ENCODE measurements at regions not wholly inside any gene's neighbourhood (a gene's known extent, or its start where the extent isn't known, plus 50 kb on each side); places are given as distances from the start of the nearest gene placed in this dataset.

DNA sequence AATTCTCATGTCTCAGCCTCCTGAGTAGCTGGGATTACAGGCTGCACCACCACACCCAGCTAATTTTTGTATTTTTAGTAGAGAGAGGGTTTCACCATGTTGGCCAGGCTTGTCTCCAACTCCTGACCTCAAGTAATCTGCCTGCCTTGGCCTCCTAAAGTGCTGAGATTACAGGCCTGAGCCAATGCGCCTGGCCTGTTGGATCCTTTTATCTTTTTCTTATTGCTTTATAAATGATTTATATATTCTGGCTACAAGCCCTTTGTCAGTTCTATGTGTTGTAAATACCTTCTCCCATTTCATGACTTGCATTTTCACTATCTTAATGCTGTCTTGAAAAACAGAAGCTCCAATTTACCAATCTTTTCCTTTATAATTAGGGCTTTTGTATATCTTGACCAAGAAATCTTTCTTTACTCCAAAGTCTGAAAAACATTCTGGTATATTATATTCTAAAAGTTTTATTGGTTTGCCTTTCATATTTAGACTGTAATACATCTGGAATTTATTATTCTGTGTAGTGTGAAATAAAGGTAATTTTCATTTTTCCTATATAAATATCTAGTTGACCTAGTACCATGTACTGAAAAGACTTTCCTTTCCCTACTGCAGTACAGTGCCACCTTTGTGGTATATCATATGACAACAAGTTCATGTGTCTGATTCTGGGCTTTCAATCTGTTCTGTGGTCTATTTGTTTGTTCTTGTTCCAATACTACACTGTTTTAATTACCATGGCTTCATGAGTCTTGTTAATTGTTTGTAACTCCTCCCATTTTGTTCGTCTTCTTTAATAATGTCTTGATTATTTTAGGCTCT lies 52.9 kb upstream of the RNU6-1 start:
- no peak for TF ChIP-seq GATA1 (IDR thresholded peaks at IDR 0.05; ENCODE audit: low read depth, low read length)
- no peak for TF ChIP-seq POLR2A (IDR thresholded peaks at IDR 0.05; ENCODE audit: low read length)
- no peak for DNase-seq

DNA sequence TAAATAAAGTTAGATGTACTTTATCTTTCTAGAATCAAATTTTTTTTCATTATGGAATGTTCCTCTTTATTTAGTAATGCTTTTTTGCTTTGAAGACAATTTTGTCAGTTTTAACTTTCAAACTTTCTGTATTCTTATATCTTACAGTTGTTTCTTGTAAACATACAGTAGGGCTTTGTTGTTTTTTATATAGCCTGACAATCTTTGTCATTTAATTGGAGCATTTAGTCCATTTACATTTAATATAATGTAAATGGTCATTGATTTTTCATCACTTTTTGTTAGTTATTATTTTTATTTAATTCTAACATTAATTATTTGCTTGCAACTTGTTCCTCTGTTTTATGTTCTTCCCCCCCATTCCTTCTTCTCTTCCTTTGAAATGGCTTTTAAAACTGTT lies 55.4 kb upstream of the RNU6-1 start:
- TF ChIP-seq POLR2A (IDR thresholded peaks at IDR 0.05; ENCODE audit: low read length), result no peak
- DNase-seq, result no peak

DNA sequence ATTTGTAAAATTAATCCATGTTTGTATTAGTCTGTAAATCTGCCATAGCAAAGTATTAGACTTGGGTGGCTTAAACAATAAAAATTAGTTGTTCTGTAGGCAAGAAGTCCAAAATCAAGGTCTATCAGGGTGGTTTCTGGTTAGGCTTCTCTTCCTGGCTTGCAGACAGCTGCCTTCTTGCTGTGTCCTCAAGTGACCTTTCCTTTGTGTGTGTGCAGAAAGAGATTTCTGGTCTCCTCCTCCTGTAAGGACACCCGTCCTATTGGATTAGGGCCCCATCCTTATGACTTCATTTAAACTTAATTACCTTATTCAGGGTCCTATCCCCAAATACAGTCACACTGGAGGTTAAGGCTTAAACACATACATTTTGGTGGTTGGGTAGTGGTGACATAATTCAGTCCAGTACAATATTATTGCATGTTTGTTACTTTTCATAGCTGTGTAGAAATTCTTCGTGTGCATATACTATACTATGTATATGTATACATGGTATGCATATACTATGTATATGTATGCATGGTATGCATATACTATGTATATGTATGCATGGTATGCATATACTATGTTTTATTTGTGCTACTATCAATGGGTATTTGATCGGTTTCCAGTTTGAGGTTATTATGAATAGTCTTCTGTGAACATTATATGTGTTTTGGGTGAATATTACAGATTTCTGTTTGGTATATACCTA lies 57.9 kb upstream of the RNU6-1 start:
- no peak for DNase-seq
- TF ChIP-seq POLR2A (IDR thresholded peaks at IDR 0.05; ENCODE audit: low read length) (no peak), GATA1 (IDR thresholded peaks at IDR 0.05; ENCODE audit: low read depth, low read length) (no peak)

DNA sequence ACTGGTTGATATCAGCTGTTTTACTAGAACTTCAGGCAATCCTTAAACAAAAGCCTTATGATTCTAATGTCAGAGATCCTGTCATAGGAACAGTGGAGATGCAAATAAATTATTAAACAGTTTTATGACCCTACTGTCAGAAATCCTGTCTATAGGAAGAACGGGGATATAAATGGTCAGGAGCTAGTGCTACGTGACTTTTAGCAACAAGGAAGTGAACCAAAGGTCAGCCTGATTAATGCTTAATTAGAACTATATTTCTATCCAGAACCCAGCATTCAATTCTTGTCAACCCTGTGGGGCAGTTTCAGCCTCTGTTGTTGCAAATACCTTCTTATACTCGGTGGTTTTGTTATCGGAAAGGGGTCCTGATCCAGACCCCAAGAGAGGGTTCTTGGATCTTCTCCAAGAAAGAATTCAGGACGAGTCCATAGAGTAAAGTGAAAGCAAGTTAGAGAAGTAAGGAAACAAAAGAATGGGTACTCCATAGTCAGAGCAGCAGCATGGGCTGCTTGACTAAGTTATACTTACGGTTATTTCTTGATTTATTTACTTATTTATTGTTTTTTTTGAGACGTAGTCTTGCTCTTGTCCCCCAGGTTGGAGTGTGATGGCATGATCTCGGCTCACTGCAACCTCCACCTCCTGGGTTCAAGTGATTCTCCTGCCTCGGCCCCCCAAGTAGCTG lies 59.9 kb upstream of the RNU6-1 start:
- DNase-seq, result no peak
- TF ChIP-seq POLR2A (IDR thresholded peaks at IDR 0.05; ENCODE audit: low read length) (no peak), GATA1 (IDR thresholded peaks at IDR 0.05; ENCODE audit: low read depth, low read length) (no peak)

DNA sequence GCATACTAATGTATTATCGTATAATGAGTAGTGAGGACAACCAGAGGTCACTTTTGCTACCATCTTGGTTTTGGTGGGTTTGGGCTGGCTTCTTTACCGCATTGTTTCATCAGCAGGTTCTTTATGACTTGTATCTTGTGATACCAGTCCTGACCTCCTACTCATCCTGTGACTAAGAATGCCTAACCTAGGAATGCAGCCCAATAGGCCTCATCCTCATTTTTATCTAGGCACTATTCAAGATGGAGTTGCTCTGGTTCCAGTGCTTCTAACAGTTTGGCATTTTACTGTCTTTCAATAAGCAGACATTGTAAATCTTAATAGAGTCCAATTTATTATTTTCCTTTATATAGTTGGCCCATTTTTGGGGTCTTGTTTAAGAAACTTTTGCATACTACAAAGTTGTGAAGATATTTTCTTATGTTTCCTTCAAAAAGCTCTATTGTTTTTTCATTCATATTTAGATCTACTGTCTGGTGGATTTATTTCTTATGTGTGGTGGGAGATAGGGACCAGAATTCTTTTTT lies 60.8 kb upstream of the RNU6-1 start:
- no peak for DNase-seq

DNA sequence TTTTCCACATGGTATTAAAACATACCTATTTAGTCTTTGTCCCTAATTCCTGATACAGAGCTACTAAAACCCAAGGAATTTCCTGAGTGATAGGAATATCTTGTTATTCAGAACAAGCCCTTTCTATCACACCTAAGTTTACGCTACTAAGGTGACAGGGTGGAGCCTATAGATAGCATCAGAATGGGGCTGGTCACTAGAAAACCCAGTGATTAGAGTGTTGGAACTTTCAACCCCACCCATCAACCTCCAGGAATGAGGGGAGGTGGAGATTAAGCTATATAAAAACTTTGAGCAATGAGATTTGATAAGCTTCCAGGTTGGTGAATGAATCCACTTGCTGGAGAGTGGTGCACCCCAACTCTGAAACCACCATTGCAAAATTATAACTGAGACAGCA lies 62.1 kb upstream of the RNU6-1 start:
- TF ChIP-seq POLR2A (IDR thresholded peaks at IDR 0.05; ENCODE audit: low read length) (no peak), GATA1 (IDR thresholded peaks at IDR 0.05; ENCODE audit: low read depth, low read length) (no peak)
- no peak for DNase-seq

More for the DNA sequence above, 60.8 kb upstream of the RNU6-1 start:
- no peak for TF ChIP-seq POLR2A (IDR thresholded peaks at IDR 0.05; ENCODE audit: low read length)
- TF ChIP-seq GATA1 (IDR thresholded peaks at IDR 0.05; ENCODE audit: low read depth, low read length), result no peak

DNA sequence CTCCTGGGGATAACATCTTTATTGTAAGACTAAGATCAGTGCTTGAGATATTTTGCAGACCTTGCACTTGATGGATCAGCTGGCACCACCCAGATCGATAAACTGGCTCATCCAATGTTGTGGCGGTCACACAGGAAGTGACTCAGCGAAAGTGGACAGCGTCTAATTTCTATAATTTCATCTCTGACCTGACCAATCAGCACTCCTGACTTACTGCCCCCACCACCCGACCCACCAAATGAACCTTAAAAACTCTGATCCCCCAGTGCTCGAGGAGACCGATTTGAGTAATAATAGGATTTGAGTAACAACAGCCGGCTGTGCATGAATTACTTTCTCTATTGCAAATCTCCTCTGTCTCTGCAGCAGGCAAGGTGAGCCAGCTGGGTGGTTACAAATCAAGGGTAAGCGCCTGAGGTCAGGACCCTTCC lies 62.7 kb upstream of the RNU6-1 start:
- TF ChIP-seq GATA1 (IDR thresholded peaks at IDR 0.05; ENCODE audit: low read depth, low read length) (no peak), POLR2A (IDR thresholded peaks at IDR 0.05; ENCODE audit: low read length) (no peak)
- DNase-seq, result no peak

DNA sequence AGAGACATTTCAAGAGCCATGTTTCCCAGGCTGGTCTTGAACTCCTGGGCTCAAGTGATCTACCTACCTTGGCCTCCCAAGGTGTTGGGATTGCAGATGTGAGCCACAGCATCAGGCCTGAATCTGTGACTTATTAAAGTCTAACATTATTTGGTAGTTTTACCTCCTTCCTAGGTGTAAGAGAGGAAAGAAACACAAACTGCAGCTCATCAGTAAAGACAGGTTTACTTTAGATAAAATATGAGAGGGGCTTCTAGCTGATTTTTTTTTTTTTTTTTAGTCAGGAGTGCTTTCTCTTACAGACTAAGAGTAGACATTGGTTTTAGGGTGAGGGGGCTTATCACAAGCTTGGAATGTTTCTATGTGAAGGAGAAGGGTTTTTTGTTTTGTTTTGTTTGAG lies 63.9 kb upstream of the RNU6-1 start:
- TF ChIP-seq POLR2A (IDR thresholded peaks at IDR 0.05; ENCODE audit: low read length), result no peak
- no peak for TF ChIP-seq GATA1 (IDR thresholded peaks at IDR 0.05; ENCODE audit: low read depth, low read length)
- DNase-seq, result no peak

DNA sequence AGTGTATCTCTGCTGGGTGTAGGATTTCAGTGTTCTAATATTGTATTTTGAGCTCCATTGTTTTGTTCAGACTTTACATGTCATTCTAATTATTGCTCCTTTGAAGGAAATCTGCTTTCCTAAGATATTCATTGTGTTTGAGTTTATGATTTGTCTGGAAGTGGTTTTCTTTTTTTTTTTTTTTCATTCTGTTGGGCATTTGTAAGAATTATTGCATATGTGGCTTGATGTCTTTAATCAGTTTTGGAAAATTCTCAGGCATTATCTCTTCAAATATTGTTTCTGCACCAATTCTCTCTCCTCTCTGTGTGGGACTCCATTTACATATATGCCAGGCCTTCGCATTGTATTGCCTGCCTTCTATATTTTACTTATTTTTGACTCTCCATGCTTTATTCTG lies 65.8 kb upstream of the RNU6-1 start:
- no peak for DNase-seq
- TF ChIP-seq POLR2A (IDR thresholded peaks at IDR 0.05; ENCODE audit: low read length), result no peak
- no peak for TF ChIP-seq GATA1 (IDR thresholded peaks at IDR 0.05; ENCODE audit: low read depth, low read length)

DNA sequence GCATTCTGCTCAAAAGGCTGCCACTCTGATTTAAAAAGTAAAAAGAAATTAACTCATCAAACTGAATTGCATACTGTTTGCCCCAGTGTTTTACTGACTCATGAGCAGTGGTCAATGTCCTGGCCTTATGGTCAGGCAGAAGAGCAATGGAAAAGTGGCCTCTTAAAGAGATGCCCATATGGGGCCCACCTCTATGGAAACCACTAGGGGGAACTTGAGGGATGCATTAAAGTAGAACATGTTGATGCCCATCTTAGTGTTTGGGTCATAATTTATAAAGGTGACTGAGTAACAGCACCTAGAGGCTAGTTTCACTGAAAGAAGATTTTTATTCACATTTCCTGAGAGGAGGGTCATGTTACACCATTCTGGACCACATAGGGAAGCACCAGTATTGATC lies 66.5 kb upstream of the RNU6-1 start:
- TF ChIP-seq POLR2A (IDR thresholded peaks at IDR 0.05; ENCODE audit: low read length), result no peak
- TF ChIP-seq GATA1 (IDR thresholded peaks at IDR 0.05; ENCODE audit: low read depth, low read length), result no peak
- no peak for DNase-seq

DNA sequence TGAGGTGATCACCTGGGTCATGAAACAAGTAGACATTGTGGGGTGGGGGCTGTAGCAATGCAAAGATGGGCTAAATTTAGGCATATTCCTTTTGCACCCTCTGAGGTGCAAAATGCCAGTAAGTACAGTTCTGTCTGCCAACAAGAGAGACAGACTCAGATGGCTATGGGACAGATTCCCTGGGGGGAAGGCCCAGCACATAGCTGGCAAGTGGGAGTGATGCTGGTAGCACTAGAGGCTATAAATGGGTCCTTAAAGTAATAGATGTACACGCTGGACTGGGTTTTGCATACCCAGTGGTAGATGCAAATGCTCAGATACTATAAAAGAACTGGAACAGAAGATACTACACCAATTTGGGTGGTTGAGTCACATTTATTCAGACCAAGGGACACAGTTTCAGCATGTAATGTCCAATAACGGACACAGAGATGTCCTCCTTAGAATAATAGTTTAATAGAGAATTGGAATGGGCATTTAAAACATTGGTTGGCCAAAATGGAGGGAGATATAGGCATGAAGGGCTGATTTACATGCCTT lies 67.4 kb upstream of the RNU6-1 start:
- no peak for DNase-seq
- TF ChIP-seq POLR2A (IDR thresholded peaks at IDR 0.05; ENCODE audit: low read length) (no peak), GATA1 (IDR thresholded peaks at IDR 0.05; ENCODE audit: low read depth, low read length) (no peak)

DNA sequence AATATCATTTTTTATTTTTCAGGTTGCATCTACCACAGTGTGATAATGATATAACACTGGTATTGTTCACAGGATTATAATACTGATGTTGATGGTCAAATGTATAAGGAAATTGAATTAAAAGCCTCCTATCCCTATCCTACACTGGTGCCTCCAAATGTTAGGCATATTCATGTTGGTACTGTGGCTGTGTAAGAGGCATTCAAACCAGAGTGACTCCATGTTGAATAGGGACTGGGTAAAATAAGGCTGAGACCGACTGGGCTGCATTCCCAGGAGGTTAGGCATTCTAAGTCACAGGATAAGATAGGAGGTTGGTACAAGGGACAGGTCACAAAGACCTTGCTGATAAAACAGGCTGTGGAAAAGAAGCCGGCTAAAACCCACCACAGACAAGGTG lies 68.9 kb upstream of the RNU6-1 start:
- DNase-seq, result no peak
- TF ChIP-seq GATA1 (IDR thresholded peaks at IDR 0.05; ENCODE audit: low read depth, low read length), result no peak
- no peak for TF ChIP-seq POLR2A (IDR thresholded peaks at IDR 0.05; ENCODE audit: low read length)

DNA sequence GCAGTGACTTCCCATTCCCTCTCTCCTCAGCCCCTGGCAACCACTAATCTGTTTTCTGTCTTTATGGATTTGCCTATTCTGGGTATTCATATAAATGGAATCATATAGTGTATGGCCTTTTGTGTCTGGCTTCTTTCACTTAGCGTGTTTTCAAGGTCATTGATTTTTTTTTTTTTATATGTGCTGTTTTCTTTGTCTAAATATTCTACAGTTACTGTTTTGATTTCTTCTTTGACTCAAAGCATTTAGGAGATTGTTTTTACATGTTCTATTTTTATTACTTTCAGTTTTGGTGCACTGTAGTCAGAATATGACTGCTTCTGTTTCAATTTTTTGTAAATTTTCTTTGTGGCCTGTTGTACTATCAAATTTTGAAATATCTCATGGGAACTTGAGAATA lies 71.9 kb upstream of the RNU6-1 start:
- DNase-seq, result no peak
- TF ChIP-seq POLR2A (IDR thresholded peaks at IDR 0.05; ENCODE audit: low read length), result no peak
- no peak for TF ChIP-seq GATA1 (IDR thresholded peaks at IDR 0.05; ENCODE audit: low read depth, low read length)

DNA sequence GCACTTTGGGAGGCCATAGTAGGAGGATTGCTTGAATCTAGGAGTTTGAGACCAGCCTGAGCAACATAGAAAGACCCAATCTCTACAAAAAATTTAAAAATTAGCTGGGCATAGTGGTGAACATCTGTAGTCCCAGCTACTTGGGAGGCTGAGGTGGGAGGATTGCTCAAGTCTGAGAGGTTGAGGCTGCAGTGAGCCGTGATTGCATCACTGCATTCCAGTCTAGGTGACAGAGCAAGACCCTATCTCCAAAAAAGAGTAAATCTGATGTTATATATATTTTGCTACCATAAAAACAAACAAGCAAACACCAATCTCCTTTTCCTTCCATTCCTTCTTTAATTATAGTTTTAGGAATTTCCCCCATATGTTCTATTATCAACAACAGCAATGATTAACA lies 74.2 kb upstream of the RNU6-1 start:
- TF ChIP-seq GATA1 (IDR thresholded peaks at IDR 0.05; ENCODE audit: low read depth, low read length), result no peak
- no peak for TF ChIP-seq POLR2A (IDR thresholded peaks at IDR 0.05; ENCODE audit: low read length)
- DNase-seq, result no peak

Measured in erythroblast (primary cell).